Nucleus accumbens (tissue), 56 donors: ENCODE measurements at regions not wholly inside any gene's neighbourhood (a gene's known extent, or its start where the extent isn't known, plus 50 kb on each side); places are given as distances from the start of the nearest gene placed in this dataset.
"Not testable (repeated sequence)": the region's sequence is repeated elsewhere in the genome, so short reads cannot be mapped to it uniquely, and the experiment has no call there.

Experiments
- DNase-seq, 56 donors: peaks; one replicate each; lab custom pipeline; 2025; lab: John Stamatoyannopoulos, UW

DNA sequence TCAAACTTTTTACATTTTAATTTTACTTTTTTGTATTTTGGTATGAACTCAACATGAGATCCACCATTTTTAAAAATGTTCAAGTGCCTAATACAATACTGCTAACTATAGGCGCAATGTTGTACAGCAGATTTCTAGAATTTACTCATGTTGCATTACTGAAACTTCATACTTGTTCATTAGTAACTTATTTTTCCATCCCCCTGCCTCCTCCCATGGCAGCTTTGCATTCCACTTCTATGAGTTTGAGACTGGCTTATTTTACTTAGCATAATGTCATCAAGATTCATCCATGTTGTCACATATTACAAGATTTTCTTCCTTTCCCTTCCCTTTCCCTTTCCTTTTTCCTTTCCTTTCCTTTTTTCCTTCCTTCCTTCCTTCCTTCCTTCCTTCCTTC is 825.9 kb downstream of the SLC16A7 start:
- no peak for DNase-seq

- no peak for DNase-seq
These were observed 841.5 kb downstream of the SLC16A7 start for GRCh38 chr12:60437297-60437696.

- no peak for DNase-seq
These were observed 845.7 kb downstream of the SLC16A7 start for GRCh38 chr12:60441577-60441976.

DNA sequence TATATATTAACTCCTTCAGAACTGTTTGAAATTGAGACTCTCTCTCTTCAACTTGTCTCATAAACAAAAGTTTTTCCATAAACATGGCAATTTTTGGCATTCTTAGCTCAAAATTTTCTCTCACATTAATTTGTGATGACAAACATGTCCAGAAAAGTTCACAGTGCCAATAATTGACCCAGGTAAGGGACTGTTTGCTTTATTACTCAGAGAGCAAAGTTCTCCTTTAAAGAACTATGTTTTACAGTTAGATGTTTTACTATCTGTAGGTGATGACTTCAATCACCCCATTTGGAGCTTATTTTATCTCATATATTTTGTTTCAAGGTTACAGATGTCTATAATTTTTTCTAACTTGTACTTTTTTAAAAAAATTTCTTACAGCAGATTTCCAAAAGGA is 855.6 kb downstream of the SLC16A7 start:
- no peak for DNase-seq

DNA sequence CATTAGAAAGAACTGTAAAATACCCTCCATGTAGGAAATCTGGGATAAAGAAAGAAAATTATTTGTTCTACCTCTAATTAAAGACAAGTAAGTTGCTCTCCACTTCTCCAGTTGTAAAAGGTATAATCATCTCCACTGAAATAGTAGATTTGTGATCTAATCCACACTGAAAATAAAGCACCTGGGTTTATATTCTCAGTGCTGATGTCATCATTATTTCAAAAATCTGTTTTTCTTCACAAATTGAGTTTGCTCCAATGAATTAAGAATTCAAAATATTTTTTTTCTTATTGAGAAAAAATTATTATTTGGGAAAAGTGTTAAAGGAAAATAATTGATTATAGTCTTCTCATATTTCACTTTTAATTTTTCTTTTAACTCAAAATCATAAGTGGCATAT is 869.2 kb downstream of the SLC16A7 start:
- no peak for DNase-seq

- no peak for DNase-seq
These were observed 872.7 kb downstream of the SLC16A7 start for GRCh38 chr12:60468546-60468945.

GRCh38 chr12:60475825-60476224 is 880.0 kb downstream of the SLC16A7 start:
- DNase-seq = no peak

DNA sequence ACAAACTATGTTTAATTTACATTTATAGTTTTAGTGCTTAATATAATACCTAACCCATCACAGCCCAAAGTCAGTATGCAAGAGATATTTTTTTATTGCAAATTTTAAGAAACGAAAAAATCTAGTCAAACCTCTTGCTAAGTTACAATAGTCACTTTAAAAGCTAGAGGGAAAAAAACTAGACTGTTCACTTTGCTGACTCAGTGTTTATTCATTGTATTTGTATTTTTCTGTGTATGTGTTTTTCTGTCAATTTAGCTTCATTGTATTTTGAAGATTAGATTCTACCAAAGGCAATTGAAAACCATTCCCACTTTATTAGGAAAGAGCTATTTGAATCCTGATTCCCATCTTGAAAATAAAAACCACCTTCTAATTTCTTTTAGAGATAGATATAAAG is 891.5 kb downstream of the SLC16A7 start:
- DNase-seq = no peak

GRCh38 chr12:60489071-60489470 is 893.2 kb downstream of the SLC16A7 start:
- no peak for DNase-seq

DNA sequence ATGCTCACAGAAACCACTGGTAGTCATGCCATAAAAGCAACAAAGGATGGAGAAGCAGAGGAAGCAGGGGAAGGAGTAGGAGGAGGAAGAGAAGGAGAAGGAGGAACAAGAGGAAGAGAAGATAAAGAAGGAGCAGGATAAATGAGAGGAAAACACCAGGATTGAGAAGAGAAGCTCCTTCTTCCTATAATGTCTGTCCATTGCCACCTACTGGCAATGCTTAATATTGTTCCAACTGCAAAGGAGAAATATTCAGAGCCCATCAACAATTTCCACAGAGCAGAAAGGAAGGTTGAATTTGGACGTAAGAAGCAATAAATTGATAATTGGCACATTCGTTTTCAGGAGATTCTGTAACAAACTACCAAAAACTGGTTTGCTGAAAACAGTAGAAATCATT is 898.4 kb downstream of the SLC16A7 start:
- no peak for DNase-seq

GRCh38 chr12:60498656-60499055 is 902.8 kb downstream of the SLC16A7 start:
- DNase-seq = no peak

GRCh38 chr12:60501124-60501729 is 905.4 kb downstream of the SLC16A7 start:
- no peak for DNase-seq

GRCh38 chr12:60522684-60523400 is 927.0 kb downstream of the SLC16A7 start:
- peak in 29 of 56 donors; percentile 1 to 79 (median 18) for DNase-seq

GRCh38 chr12:60529261-60529660 is 933.4 kb downstream of the SLC16A7 start:
- DNase-seq = no peak

DNA sequence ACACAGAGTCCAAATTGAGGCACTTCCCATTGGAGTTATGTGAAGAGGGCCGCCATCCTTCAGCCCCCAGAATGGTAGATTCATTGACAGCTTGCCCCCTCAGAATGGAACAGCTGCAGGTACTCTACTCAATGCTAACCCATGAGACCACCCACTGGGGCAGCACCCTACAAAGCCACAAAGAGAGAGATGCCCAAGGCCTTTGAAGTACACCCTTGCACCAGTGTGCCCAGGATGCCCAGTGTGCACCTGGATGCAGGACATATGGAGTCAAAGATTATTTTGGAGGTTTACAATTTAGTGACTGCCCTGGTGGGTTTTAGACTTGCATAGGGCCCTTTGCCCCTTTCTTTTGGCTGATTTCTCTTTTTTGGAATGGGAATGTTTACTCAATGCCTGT is 933.9 kb downstream of the SLC16A7 start:
- DNase-seq = no peak

DNA sequence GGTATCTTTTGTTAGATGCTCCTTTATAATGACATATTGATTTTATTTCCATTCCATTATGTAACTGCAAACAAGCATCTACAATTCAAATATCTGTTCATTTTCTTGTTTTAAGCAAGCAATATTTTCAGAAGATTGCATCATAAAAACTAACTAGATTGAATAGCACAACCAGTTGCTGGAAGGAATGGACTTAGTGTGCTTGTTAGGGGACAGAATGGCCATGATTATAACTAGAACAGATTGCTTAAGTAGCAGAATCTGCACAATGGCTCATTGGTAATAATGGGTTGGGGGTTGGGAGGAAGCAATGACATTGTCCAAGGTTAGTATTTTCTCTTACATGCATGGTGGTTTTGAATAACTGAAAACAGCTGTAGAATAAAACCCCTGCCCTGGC is 939.5 kb downstream of the SLC16A7 start:
- no peak for DNase-seq

DNA sequence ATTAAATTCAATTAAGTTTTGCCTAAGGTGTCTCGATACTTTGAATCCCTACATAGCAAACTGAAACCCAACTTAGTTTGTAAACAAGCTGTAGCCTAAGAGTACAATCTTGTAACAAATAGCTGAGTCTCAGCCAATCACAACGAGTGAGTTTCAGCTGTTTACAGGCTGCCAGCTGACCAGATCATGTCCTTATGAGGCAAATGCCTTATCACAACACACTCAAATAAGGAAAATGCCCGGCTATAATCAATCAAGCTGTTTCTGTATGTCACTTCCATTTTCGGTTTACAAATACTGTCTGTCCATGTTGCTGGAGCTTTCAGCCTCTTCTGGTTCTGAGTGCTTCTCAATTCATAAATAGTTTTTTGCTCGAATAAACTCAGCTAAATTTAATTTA is 943.8 kb downstream of the SLC16A7 start:
- no peak for DNase-seq

DNA sequence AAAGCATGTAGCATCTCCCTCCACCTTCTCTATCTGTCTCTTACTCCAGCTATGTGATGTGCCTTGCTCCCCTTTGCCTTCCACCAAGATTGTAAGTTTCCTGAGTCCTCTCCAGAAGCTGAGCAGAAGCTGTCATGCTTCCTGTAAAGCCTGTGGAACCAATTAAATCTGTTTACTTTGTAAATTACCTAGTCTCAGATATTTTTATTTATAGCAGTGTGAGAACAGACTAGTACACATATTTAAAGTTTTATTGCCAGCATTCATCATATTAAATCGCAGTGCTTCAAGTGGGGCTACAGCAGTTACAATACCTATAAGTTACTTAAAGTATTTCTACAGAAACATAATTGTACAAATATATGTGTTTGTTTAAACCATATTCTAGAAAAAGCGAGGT is 973.1 kb downstream of the SLC16A7 start:
- no peak for DNase-seq

DNA sequence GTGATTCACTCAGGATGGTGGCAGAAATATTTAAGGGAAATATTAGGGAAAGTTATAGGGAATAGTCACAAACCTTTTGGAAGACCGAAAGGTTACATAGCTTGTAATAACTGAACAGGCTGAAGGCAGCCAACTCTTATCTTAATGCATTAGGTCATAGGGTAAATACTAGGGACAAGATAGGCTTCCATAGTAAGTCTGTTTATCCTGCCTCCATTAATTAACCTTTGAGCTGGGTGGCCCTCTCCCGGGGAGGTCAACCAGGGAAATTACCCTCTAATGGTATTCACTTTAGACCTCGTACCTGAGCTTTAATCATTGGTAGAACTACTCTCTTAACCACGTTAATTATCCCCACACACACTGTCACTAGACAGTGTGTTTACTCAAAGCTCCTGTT is 981.8 kb downstream of the SLC16A7 start:
- no peak for DNase-seq

GRCh38 chr12:60587664-60588063 is 991.8 kb downstream of the SLC16A7 start:
- DNase-seq = not testable (repeated sequence)

DNA sequence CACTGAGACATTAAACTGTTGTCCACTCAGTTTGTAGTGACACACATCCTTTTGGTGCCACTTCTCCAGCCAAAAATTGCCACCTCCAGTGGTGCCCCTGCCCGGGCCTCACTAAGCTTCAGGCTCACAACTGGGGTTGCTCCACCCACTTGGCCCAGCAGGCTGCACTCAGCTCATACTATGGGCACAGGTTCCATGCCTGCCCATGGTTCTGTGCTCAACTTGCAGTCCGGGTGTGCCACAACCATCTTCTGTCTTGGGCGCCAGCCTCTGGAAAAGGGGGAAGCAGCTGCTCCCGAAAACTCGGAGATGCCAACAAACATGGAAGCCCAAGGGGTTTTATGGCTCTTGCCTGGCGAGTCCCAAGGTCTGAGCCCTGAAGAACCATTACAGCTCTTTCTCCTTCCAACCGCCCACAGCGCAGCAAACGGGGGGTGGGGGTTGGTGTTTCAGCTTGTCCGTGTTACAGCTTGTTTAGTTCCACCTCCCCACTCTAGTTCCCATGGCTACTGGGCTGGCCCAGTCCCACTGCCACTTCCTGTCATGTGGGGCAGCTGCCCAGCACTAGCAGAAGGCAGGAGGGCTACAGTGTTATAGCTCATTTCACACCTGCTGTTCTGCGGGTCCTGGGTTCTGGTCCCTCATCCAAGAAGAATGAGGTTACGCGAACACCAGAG is 998.3 kb downstream of the SLC16A7 start:
- no peak for DNase-seq

GRCh38 chr12:60602601-60603000 is 1006.8 kb downstream of the SLC16A7 start:
- DNase-seq = no peak
